HG02884 (cell line): ENCODE measurements at regions not wholly inside any gene's neighbourhood (a gene's known extent, or its start where the extent isn't known, plus 50 kb on each side); places are given as distances from the start of the nearest gene placed in this dataset.
"Not testable (repeated sequence)": the region's sequence is repeated elsewhere in the genome, so short reads cannot be mapped to it uniquely, and the experiment has no call there.

Source experiments
- ATAC-seq: cut with Tn5 transposase; IDR thresholded peaks from one replicate; pipeline ENCODE4 v1.9.1; 2021; ENCODE audit warnings: mild to moderate bottlenecking, moderate library complexity; ENCODE audit not compliant: unreplicated experiment

GRCh38 chr14:34139160-34140121 is 188.6 kb upstream of the EGLN3 start:
- ATAC-seq = not testable (repeated sequence)

DNA sequence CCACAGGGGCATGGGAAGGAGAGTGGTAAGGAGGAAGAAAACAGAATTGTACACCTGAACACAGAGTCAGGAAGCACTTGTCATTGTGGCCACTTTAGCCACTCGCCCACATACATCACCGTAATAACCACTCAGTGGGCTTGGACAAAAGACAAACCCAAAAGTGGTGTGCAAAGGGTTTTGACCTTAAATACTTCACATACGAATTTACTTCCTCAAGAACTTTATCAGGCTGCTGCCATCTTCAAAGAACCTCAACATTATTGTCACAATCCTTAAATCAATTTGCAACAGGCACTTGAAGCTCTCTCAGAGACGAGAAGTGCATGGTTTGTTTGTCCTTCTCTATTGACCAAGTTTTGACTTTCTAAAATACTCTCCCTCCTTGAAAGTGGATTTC is 187.3 kb upstream of the EGLN3 start:
- no peak for ATAC-seq

DNA sequence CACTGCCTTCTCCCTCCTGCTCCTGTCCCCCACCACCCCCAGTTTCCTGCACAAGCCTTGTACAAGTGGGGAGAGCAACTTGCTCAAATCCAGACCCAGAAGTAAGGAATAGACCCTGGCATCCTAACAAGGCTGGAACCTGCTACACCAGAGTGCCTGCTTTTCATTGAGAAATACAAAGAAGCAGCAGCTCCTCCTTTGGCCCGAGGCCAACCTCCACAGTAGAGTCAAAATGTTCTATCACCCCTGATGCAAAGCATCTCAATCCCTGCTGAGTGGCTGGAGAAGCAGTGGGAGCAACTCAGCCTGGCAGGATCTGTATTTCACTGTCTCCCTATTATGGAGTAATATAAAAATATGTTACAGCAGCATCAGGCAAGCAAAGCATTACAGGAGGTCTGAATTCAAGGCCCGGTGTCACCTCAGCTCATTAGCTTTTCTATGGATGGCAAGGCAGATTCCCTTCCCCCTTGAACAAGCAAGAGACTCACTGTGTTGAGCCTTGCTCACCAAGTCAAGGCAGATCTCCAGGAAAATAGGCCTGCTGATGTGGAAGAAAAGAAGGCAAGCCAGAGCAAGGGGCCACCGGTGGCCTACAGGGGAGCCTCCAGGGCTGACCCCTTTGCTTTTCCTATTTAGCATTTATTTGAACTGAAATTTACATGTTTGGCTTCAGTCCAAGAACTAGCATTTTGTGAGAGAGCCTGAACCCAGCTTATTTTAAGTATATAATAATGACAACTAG is 186.3 kb upstream of the EGLN3 start:
- no peak for ATAC-seq

DNA sequence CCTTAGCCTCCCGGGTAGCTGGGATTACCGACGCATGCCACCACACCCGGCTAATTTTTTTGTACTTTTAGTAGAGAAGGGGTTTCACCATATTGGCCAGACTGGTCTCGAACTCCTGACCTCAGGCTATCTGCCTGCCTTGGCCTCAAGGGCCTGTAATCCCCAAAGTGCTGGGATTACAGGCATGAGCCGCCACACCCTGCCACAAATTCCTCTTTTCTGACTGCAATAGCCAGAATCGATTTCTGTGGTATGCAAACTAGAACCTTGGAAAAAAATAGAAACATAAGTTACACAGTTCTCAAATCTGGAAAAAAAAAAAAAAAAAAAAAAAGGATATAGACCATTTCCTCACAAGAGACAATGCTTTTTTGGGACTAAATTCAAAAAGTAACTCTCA is 184.6 kb upstream of the EGLN3 start:
- ATAC-seq = no peak

DNA sequence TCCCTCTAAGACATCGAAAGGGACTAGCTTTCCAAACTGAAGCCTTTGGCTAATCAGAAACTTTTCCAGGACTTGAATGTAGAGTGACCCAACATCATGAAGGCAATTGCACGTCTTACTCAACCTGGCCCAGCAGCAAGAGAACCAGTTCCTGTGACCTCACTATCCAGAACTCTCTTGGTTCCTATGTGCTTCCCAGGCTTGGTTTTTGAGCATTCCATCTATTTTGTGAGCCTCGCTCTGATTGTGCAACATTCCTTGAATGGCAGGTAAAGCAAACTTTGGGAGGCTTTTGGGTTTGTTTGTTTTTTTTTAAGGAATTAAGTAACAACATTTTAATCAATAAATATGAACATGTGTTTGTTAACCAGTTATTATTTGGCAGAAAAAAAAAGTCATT is 183.6 kb upstream of the EGLN3 start:
- no peak for ATAC-seq

DNA sequence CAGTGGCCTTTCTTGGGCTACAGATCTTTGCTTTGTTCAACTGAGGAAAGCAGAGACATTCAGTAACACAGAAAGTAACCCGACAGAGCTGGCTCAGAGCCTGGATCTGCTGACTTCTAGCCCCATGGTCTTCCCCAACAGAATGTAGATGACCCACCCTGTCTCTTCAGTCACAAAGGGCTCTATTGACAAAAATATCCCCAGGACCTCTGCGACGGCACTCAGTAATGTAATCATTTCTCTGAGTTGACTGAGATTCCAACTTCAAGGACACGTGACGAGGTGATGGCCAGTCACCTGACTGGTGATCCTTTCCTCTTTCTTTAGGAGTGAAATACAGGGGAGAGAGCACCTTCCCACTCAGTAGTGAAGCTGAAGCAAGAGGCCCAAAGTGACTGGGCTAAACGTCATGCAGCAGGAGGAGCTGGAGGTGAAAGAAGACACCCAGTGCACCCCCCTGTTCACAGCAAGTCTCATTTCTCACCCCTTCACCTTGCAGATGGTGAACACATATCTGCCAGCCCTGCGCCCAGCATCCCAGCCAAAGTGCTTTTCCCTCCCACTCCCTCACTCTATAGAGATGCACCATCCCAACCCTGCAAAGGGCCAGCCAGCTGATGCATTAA is 179.2 kb upstream of the EGLN3 start:
- no peak for ATAC-seq

GRCh38 chr14:34128665-34129064 is 177.8 kb upstream of the EGLN3 start:
- no peak for ATAC-seq

DNA sequence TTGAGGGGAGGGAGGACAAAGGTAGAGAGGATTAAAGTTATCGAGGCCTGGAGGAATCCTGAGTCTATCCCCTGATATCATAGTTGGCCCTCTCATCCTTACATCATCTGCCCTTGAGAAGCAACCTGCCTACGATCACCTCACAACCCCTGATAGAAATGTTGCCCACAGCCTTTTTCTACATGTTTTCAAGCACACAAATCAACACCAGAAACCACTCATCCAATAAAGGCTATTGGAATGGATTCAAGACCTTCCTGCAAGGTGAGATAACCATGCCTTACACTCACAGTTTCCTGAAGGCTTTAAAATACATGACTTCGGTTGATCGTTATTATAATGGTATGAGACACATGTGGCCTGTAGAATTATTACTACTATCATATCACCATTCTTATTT is 175.7 kb upstream of the EGLN3 start:
- no peak for ATAC-seq

DNA sequence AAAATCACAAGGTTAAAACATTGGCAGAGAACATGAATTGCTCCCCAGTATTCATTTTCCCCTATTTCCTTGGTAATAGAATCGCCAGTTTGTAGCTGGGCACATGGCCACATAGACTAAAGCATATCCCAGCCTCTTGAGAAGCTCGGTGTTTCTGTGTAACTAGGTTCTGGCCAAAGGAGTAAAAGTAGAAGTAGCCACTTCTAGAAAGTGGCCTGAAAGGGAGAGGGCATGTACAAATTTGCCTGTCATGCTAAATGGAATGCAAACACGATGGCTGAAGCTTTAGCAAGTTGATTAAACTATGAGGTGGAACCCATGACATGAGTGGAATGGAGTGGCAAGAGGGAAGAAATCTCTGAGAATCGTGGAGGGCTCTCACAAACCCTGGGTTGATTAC is 173.7 kb upstream of the EGLN3 start:
- ATAC-seq = no peak

DNA sequence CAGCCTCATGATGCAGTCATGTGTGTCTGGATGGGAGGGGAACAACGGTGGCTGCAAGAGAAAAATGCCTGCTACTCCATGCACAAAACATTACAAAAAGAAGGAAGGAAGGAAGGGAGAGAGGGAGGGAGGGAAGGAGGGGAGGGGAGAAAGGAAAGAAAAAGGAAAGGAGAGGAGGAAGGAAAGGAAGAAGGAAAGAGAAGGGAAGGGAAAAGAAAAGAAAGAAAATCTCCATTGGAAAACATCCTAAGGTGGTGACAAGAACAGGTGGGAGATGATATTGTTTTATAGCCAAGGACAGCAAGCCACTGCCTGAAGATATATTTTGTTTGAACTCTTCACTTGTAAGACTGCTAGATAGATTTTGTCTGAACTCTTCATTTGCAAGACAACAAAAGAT is 171.8 kb upstream of the EGLN3 start:
- ATAC-seq = no peak

DNA sequence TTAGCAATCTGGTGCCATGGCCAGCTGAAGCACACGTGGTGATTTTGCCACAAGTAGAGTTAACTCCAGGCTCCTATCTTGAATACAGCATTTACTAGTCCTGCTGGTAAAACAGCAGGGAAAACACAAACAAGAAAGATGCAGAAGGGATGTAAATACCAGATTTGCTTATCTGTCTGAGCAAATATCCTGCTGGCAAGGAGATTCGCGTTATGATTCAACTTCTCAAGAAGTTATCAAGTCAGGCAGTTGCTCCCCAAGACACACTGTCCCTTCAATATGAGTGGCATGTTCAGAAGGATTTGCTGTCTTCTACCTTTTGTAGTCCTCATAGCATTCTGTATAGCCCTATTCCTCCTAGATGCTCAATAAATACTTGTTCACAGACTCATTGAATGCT is 171.2 kb upstream of the EGLN3 start:
- ATAC-seq = no peak

DNA sequence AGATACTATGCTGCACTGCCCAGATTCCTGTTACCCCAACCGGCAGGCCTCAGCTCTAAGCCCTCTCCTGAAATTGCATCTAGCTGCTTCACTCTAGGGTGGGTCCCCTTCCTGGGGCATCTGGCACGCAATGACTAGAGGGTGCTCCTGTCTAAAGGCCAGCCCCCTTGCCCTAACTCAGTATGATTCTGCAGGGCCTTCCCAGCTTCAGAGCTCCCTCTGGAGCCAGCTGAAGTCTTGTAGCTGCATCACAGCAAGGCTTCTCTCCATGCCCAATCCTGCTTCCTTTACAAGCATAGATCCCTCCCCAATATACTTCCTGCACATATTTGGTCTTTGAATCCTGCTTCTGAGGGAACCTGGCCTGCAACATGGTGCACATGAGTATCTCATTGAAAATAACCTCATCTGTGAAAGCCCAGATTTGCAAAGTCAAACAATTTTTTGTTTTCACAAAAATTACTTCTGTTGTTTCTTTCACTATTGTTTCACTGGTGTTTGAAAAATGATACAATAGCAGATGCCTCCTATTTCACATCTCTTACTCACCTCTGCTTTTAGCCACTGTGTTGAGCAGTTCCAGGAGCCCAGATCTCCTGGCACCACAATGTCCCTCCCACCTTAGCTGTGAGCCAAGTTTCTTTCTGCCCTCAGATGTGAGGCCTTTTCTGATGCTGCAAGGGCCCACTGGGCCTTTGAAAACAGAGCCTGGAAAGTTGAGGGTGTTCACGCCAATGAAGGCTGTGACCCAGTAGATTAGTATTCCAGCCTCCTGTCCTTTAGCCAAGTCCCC is 169.5 kb upstream of the EGLN3 start:
- ATAC-seq = no peak

DNA sequence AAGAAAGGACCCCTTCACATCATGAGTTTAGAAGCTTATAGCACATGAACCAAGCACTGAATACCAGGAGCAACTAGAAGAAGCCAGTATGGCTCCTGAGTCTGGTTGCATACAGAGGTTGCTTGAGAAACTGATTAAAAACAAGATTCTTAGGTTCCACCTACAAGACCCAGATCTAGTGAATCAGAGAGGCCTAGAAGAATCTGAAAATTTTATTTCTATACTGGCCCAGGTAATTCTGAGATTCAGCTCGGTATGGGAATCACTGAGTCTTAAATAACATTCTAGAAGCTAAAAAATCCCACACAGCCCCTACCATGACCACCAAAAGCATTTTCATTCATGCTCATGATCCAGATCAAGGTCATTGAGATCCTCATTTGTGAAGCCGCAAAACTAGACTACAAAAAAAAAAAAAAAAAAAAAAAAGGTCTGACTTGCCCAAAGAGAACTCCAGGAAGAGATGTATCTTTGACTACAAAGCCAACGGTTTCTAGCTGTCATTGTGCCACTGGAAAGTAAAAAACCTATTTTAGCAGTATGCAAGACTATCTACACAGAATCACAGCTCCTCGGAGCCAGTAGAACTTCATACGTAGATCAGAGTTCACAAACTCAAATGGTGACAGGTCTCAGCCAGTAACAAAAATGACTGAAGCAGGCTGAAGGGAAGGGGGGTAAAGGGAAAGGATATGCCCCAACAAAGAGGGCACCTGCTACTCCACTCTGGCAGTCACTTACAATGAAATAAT is 168.4 kb upstream of the EGLN3 start:
- ATAC-seq = no peak

DNA sequence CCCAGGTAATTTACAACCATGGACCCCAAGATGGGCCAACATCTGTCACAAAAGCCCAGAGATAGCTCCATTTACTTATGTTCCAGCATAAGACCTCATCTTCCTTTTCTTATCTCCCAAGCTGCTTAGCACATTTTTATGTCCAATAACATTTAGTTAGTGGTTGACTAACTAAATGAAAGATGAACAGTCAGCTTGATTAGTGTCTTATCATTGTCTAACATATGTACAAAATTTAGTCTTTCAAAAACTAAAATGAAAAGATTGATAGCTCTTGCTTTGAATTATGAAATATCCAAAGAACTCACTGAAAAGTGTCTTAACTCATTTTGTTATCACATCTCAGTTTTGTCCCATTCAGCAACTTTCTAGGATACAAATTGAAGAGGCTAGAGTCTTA is 163.1 kb upstream of the EGLN3 start:
- ATAC-seq = no peak

DNA sequence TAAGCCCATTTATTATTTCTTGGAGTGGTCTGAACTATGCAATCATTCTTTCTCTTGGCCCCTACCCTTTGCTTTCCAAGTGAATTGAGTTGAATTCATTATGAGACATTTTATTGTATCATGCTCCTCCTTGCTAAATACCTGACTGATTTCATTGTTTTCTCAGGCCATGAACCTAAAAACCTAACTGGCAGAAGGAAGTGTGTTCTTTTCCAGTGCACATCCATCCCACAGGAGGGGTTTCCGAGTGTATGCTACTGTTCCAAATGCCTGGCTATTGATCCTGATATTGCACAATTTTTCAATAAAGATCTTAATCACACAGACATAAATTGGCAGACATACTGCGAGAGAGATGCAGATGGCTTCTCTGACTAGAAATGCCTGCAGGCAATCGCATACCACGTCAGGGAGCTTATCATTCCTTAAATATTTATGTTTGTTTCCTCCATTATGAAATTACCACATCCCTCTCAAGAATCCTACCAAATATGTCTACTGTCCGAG is 162.2 kb upstream of the EGLN3 start:
- ATAC-seq = no peak

- ATAC-seq = no peak
Measured at GRCh38 chr14:34111953-34112352, 161.1 kb upstream of the EGLN3 start.

DNA sequence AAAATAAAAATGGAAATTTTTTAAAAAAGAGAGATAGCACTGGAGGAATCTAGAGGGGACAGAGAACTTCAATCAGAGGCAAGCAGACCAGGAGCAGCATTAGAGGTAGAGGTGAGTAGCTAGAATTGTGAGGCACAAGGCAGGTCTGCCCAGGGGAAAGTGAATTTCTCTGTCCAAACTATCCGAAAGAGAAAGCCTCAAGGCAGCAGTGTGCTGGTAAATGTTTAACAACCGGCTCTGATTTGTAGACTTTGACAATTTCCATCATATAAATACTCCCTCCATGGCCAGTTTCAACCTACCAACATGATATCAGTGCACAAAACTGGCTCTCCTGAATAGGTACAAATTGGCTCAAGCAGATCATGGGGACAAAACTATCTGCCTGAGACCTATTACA is 160.6 kb upstream of the EGLN3 start:
- ATAC-seq = no peak

- ATAC-seq = no peak
Measured at GRCh38 chr14:34110531-34110930, 159.7 kb upstream of the EGLN3 start.

DNA sequence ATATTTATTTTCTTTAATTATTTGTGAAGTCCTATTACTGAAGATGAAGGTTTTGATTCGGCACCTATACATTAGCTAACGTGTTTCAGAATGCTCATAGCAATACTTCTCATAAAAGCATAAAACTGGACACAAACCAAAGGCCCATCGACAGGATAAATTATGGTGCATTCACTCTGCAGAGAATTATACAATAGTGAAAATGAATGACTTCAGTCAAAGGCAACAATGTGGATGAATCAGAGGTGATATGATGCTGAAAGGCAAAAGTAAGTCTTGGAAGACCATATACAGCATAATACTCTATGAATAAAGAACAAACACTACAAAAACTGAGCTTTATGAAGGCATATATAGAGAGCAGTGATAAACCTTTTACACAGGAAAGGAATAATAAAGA is 156.6 kb upstream of the EGLN3 start:
- ATAC-seq = no peak

- ATAC-seq = no peak
Measured at GRCh38 chr14:34106310-34106709, 155.4 kb upstream of the EGLN3 start.
